SK-N-SH (cell line): ENCODE measurements at regions not wholly inside any gene's neighbourhood (a gene's known extent, or its start where the extent isn't known, plus 50 kb on each side); places are given as distances from the start of the nearest gene placed in this dataset.

Source experiments
- CTCF ChIA-PET: fragments of 300-600, 350-600 bp; formaldehyde crosslinking; extraction: SDS; loops from one replicate; lab custom pipeline; 2021; lab: Yijun Ruan, JAX
- POLR2A ChIA-PET: fragments of 350-600 bp; sonication (Branson Sonifier 250); formaldehyde crosslinking; extraction: SDS; loops from one replicate; lab custom pipeline; 2020; ENCODE audit warnings: antibody characterized with exemption, inconsistent platforms; lab: Yijun Ruan, JAX
- DNase-seq: peaks from one replicate; pipeline ENCODE4 v3.0.0; 2012
- H2AFZ ChIP-seq: fragments of 200-600 bp; sonication (generic); 2 replicates; pipeline ENCODE4 v1.8.1; 2016; ENCODE audit warnings: antibody characterized with exemption, mild to moderate bottlenecking, low read depth
- H3F3A ChIP-seq: fragments of 200-600 bp; sonication (generic); replicated peaks from 2 replicates; pipeline ENCODE3; 2016; ENCODE audit warnings: antibody characterized with exemption, mild to moderate bottlenecking; ENCODE audit not compliant: insufficient read depth
- H3K27ac ChIP-seq, 2 experiments: fragments of 200-500 bp in 1 of 2; fragments of 200-600 bp in 1 of 2; sonication (Bioruptor generic) in 1 of 2; sonication (generic), shearing (Covaris generic) in 1 of 2; 2 replicates each; pipeline versions ENCODE4 v1.5.1 to v1.6.1; 2014 to 2016; ENCODE audit warnings: low read depth in 2 of 2, inconsistent platforms in 1 of 2, low read length in 1 of 2, mild to moderate bottlenecking in 1 of 2, mixed read lengths in 1 of 2
- H3K27me3 ChIP-seq: fragments of 200-600 bp; sonication (generic), shearing (Covaris generic); 2 replicates; pipeline ENCODE4 v1.6.1; 2016; ENCODE audit warnings: mixed run types; ENCODE audit not compliant: insufficient read depth
- H3K36me3 ChIP-seq, 2 experiments: fragments of 200-500 bp in 1 of 2; fragments of 200-600 bp in 1 of 2; sonication (Bioruptor generic) in 1 of 2; sonication (generic) in 1 of 2; replicated peaks in 1 of 2; 2 replicates each; pipeline versions ENCODE3 to v1.5.1; 2014 to 2016; ENCODE audit warnings: low read length in 1 of 2, mild to moderate bottlenecking in 1 of 2; ENCODE audit not compliant: insufficient read depth in 2 of 2, control insufficient read depth in 1 of 2
- H3K4me1 ChIP-seq, 2 experiments: fragments of 200-500 bp in 1 of 2; fragments of 200-600 bp in 1 of 2; sonication (Bioruptor generic) in 1 of 2; sonication (generic), shearing (Covaris generic) in 1 of 2; 2 replicates each; pipeline versions ENCODE4 v1.5.1 to v1.6.1; 2014 to 2016; ENCODE audit warnings: low read depth in 1 of 2, low read length in 1 of 2, mixed run types in 1 of 2; ENCODE audit not compliant: insufficient read depth in 2 of 2, control insufficient read depth in 1 of 2
- H3K4me2 ChIP-seq: fragments of 200-600 bp; sonication (generic), shearing (Covaris generic); 2 replicates; pipeline ENCODE4 v1.6.1; 2017; ENCODE audit warnings: mixed run types
- H3K4me3 ChIP-seq, 2 experiments: fragments of 200-500 bp in 1 of 2; fragments of 200-600 bp in 1 of 2; sonication (Bioruptor generic) in 1 of 2; sonication (generic), shearing (Covaris generic) in 1 of 2; 2 replicates each; pipeline versions ENCODE4 v1.5.1 to v1.8.1; 2014 to 2016; ENCODE audit warnings: low read depth in 2 of 2, inconsistent platforms in 1 of 2, low read length in 1 of 2, mild to moderate bottlenecking in 1 of 2, mixed read lengths in 1 of 2, moderate library complexity in 1 of 2
- H3K79me2 ChIP-seq: fragments of 200-600 bp; sonication (generic); 2 replicates; pipeline ENCODE4 v1.8.1; 2017; ENCODE audit warnings: mild to moderate bottlenecking; ENCODE audit not compliant: insufficient read depth
- H3K9ac ChIP-seq: fragments of 200-600 bp; sonication (generic); 2 replicates; pipeline ENCODE4 v1.6.1; 2017; ENCODE audit warnings: mixed run types
- H3K9me2 ChIP-seq: fragments of 200-600 bp; sonication (generic); 2 replicates; pipeline ENCODE4 v1.6.1; 2017; ENCODE audit warnings: mixed run types
- H3K9me3 ChIP-seq: fragments of 200-600 bp; sonication (generic); 2 replicates; pipeline ENCODE4 v1.6.1; 2017; ENCODE audit warnings: mixed run types, mild to moderate bottlenecking, moderate library complexity
- H4K20me1 ChIP-seq: fragments of 200-600 bp; sonication (generic); 2 replicates; pipeline ENCODE4 v1.6.1; 2017; ENCODE audit warnings: mild to moderate bottlenecking, mixed run types; ENCODE audit not compliant: insufficient read depth
- EP300 ChIP-seq, 2 experiments: IDR thresholded peaks; 2 replicates each; pipeline versions ENCODE4 v1.4.0 to v1.6.1; 2012; ENCODE audit warnings: borderline replicate concordance in 1 of 2, low read depth in 1 of 2, low read length in 1 of 2
- EZH2phosphoT487 ChIP-seq: fragments of 200-600 bp; sonication (generic); IDR thresholded peaks from 2 replicates; pipeline ENCODE4 v1.6.1; 2017; ENCODE audit warnings: low read depth, mixed run types, mild to moderate bottlenecking, antibody characterized with exemption, moderate library complexity, borderline replicate concordance
- GABPA ChIP-seq: IDR thresholded peaks from 2 replicates; pipeline ENCODE4 v1.4.0; 2012; ENCODE audit warnings: low read depth, mild to moderate bottlenecking
- GATA2 ChIP-seq: sonication (generic); formaldehyde crosslinking; IDR thresholded peaks from 2 replicates; pipeline ENCODE4 v1.5.0; 2020; ENCODE audit warnings: mild to moderate bottlenecking, missing genetic modification reagents
- MEF2A ChIP-seq: IDR thresholded peaks from 2 replicates; pipeline ENCODE4 v1.4.0; 2012; ENCODE audit warnings: low read depth, borderline replicate concordance
- MXI1 ChIP-seq: IDR thresholded peaks from 2 replicates; pipeline ENCODE4 v1.6.1; 2012; ENCODE audit warnings: mild to moderate bottlenecking, low read depth, low read length, improper control_type of control experiment
- NRF1 ChIP-seq: IDR thresholded peaks from 2 replicates; pipeline ENCODE4 v1.6.1; 2012; ENCODE audit warnings: low read depth, mild to moderate bottlenecking, low read length
- RAD21 ChIP-seq: IDR thresholded peaks from 2 replicates; pipeline ENCODE4 v1.6.1; 2012; ENCODE audit warnings: mild to moderate bottlenecking, low read length
- RCOR1 ChIP-seq: fragments of 150-350 bp; IDR thresholded peaks from 2 replicates; pipeline ENCODE4 v1.6.1; 2017; ENCODE audit warnings: antibody characterized with exemption, low read length
- RFX5 ChIP-seq: IDR thresholded peaks from 2 replicates; pipeline ENCODE4 v1.6.1; 2012; ENCODE audit warnings: mild to moderate bottlenecking, improper control_type of control experiment, low read length
- SIN3A ChIP-seq: IDR thresholded peaks from 2 replicates; pipeline ENCODE4 v1.6.1; 2012; ENCODE audit warnings: low read depth, mild to moderate bottlenecking, low read length, moderate library complexity, borderline replicate concordance
- SMC3 ChIP-seq: IDR thresholded peaks from 2 replicates; pipeline ENCODE4 v1.6.1; 2012; ENCODE audit warnings: low read depth, low read length, improper control_type of control experiment
- TCF12 ChIP-seq: IDR thresholded peaks from 2 replicates; pipeline ENCODE4 v1.4.0; 2012
- WGBS: methylation state at CpG from one replicate; pipeline ENCODE4 v1.1.6; 2017; ENCODE audit warnings: low lambda C conversion rate; 5-methylcytosine and 5-hydroxymethylcytosine counted together
- TF ChIP-seq, protein P1 (sequence below): IDR thresholded peaks from 2 replicates; pipeline ENCODE4 v1.4.0; 2012; ENCODE audit warnings: low read depth
- TF ChIP-seq, protein P2 (sequence below): IDR thresholded peaks from 2 replicates; pipeline ENCODE4 v1.4.0; 2012; ENCODE audit warnings: low read depth, borderline replicate concordance
- TF ChIP-seq, protein P3 (sequence below): IDR thresholded peaks from 2 replicates; pipeline ENCODE4; 2012
- TF ChIP-seq, protein P4 (sequence below): fragments of 200-600 bp; sonication (generic); IDR thresholded peaks from 2 replicates; pipeline ENCODE4 v1.6.1; 2017; ENCODE audit warnings: antibody characterized with exemption, mild to moderate bottlenecking, moderate library complexity
- TF ChIP-seq, protein P5 (sequence below): fragments of 150-350 bp; IDR thresholded peaks from 2 replicates; pipeline ENCODE4 v1.6.1; 2016; ENCODE audit warnings: mild to moderate bottlenecking, low read depth, low read length

DNA sequence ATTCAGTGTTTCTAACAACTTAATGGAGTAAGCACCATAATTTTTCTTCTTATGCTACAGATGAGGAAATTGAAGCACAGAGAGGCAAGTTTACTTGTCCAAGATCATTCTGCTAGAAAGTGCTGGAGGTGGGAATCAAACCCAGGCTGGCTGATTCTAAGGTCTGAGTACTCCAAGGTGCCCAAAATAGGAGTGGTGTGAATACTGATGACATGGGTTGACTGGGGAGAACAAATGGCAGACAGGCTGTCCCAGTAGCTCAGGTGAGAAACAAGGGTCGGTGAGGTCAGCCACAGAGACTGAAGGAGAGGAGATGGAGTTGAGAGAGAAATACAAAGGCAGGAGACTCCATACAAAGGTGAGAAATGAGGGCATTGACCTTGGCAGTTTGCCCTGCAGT lies 144.5 kb upstream of the EGFLAM start:
- H4K20me1 ChIP-seq: no peaks in the 10 kb centered on the region

DNA sequence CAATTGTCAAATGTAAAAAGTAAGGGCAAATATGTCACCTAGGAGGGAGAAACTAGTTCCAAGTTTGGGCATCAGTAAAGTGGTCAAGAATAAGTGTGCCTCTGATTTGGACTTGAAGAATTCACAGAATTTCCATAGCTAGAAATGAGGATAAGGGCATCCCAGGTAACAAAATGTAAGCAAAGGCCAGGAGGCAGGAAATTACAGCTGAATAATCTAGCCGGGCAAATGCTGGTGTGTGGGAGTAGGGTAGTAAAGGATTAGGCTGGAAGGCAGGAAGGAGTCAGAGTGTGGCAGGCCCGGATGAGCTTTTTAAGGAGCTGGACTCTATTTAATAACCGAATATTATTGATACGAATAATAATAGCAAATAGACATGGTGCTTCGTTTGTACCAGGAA lies 144.9 kb upstream of the EGFLAM start:
- Histone ChIP-seq H3K4me2 (no peak overlapping the region), H3K4me3 (no peak overlapping the region), H3K9me2 (no peaks in the 10 kb centered on the region), H3K27me3 (peaks cover 46% of the 10 kb centered on the region; the same call in 1 of the 2 replicates), H3F3A (no peaks in the 10 kb centered on the region), H3K27ac (no peak overlapping the region), H2AFZ (no peak overlapping the region), H3K4me1 (no peaks in the 10 kb centered on the region), H4K20me1 (no peaks in the 10 kb centered on the region), H3K36me3 (no peaks in the 10 kb centered on the region), H3K79me2 (no peaks in the 10 kb centered on the region), H3K9me3 (no peaks in the 10 kb centered on the region), H3K9ac (no peak overlapping the region)
- ChIA-PET POLR2A (no interaction called here), CTCF (no interaction called here)
- no peak for DNase-seq
- WGBS: 17% methylated on average over 5 of the region's 5 CpGs
- TF ChIP-seq, protein P1, sequence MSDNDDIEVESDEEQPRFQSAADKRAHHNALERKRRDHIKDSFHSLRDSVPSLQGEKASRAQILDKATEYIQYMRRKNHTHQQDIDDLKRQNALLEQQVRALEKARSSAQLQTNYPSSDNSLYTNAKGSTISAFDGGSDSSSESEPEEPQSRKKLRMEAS: no peak
- TF ChIP-seq MEF2A: no peak
- TF ChIP-seq, protein P2, sequence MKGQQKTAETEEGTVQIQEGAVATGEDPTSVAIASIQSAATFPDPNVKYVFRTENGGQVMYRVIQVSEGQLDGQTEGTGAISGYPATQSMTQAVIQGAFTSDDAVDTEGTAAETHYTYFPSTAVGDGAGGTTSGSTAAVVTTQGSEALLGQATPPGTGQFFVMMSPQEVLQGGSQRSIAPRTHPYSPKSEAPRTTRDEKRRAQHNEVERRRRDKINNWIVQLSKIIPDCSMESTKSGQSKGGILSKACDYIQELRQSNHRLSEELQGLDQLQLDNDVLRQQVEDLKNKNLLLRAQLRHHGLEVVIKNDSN: no peak
- TF ChIP-seq EP300 (IDR thresholded peaks at IDR 0.05; ENCODE audit: borderline replicate concordance in 1 of 2, low read depth in 1 of 2, low read length in 1 of 2): no peak
- TF ChIP-seq EZH2phosphoT487: no peak
- TF ChIP-seq NRF1: no peak
- TF ChIP-seq, protein P3, sequence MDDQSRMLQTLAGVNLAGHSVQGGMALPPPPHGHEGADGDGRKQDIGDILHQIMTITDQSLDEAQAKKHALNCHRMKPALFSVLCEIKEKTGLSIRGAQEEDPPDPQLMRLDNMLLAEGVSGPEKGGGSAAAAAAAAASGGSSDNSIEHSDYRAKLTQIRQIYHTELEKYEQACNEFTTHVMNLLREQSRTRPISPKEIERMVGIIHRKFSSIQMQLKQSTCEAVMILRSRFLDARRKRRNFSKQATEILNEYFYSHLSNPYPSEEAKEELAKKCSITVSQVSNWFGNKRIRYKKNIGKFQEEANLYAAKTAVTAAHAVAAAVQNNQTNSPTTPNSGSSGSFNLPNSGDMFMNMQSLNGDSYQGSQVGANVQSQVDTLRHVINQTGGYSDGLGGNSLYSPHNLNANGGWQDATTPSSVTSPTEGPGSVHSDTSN: no peak

More for the DNA sequence above, 144.5 kb upstream of the EGFLAM start:
- Histone ChIP-seq H3K27ac (no peak overlapping the region), H3K36me3 (no peaks in the 10 kb centered on the region), H3K9ac (no peak overlapping the region), H3K9me3 (no peaks in the 10 kb centered on the region), H3K79me2 (no peaks in the 10 kb centered on the region), H3K9me2 (no peaks in the 10 kb centered on the region), H3K4me2 (no peak overlapping the region), H3K4me1 (no peaks in the 10 kb centered on the region), H3K27me3 (peaks cover 51% of the 10 kb centered on the region; the same call in 1 of the 2 replicates), H2AFZ (no peak overlapping the region), H3K4me3 (no peak overlapping the region), H3F3A (no peaks in the 10 kb centered on the region)
- no peak for TF ChIP-seq NRF1
- no peak for TF ChIP-seq SMC3
- no peak for TF ChIP-seq GATA2 (CRISPR knock-in tag)
- TF ChIP-seq, protein P4, sequence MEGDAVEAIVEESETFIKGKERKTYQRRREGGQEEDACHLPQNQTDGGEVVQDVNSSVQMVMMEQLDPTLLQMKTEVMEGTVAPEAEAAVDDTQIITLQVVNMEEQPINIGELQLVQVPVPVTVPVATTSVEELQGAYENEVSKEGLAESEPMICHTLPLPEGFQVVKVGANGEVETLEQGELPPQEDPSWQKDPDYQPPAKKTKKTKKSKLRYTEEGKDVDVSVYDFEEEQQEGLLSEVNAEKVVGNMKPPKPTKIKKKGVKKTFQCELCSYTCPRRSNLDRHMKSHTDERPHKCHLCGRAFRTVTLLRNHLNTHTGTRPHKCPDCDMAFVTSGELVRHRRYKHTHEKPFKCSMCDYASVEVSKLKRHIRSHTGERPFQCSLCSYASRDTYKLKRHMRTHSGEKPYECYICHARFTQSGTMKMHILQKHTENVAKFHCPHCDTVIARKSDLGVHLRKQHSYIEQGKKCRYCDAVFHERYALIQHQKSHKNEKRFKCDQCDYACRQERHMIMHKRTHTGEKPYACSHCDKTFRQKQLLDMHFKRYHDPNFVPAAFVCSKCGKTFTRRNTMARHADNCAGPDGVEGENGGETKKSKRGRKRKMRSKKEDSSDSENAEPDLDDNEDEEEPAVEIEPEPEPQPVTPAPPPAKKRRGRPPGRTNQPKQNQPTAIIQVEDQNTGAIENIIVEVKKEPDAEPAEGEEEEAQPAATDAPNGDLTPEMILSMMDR: no peak
- TF ChIP-seq, protein P5, sequence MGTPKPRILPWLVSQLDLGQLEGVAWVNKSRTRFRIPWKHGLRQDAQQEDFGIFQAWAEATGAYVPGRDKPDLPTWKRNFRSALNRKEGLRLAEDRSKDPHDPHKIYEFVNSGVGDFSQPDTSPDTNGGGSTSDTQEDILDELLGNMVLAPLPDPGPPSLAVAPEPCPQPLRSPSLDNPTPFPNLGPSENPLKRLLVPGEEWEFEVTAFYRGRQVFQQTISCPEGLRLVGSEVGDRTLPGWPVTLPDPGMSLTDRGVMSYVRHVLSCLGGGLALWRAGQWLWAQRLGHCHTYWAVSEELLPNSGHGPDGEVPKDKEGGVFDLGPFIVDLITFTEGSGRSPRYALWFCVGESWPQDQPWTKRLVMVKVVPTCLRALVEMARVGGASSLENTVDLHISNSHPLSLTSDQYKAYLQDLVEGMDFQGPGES: no peak
- no peak for TF ChIP-seq MXI1
- no peak for TF ChIP-seq EZH2phosphoT487
- TF ChIP-seq GABPA: no peak
- TF ChIP-seq TCF12: no peak
- no peak for TF ChIP-seq RCOR1
- no peak for TF ChIP-seq RFX5
- TF ChIP-seq RAD21: no peak
- no peak for TF ChIP-seq SIN3A
- no peak for TF ChIP-seq MEF2A
- TF ChIP-seq, protein P2: no peak
- POLR2A ChIA-PET: no interaction called here
- WGBS: 11% methylated on average over 1 of the region's 1 CpG
- DNase-seq: no peak
- CTCF ChIA-PET: interaction anchor here (0.9 kb wide), 1 partner anchor 36 kb away, joined by 3 read pairs; no protein-coding TSS in a partner anchor
